ENCODE measurements at regions not wholly inside any gene's neighbourhood (a gene's known extent, or its start where the extent isn't known, plus 50 kb on each side); places are given as distances from the start of the nearest gene placed in this dataset.

DNA sequence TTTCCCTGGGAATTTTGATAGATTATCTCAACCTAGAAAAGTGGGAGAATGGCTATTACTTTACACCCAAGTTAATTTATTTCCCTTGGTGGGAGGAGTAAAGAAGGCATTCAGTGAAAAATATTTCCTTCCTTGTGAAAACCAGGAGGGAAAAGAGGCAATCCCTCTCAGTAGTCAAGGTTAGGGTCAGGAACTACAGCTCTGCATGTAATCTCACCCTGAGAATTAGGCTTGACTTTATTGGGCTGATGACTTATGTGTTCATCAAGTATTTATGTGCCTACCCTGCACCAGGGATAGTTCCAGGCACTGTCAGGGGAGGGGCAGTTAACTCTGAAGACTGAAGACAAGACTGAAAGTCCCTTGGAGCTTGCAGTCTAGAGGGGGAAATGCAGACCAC is 281.8 kb downstream of the DLEU7 start:
- intact Hi-C loops (cut with micrococcal nuclease) = no loop called here
- TF ChIP-seq POLR2A (IDR thresholded peaks at IDR 0.05; ENCODE audit: low read depth, low read length) (no peak), RFX5 (IDR thresholded peaks at IDR 0.05; ENCODE audit: low read depth, low read length) (no peak), MAZ (IDR thresholded peaks at IDR 0.05; ENCODE audit: borderline replicate concordance, low read depth, low read length) (no peak), NFE2L2 (IDR thresholded peaks at IDR 0.05; ENCODE audit: low read depth, low read length) (no peak), MXI1 (IDR thresholded peaks at IDR 0.05; ENCODE audit: borderline replicate concordance, low read depth, low read length) (no peak), RAD21 (IDR thresholded peaks at IDR 0.05; ENCODE audit: low read length) (no peak), FOS (IDR thresholded peaks at IDR 0.05; ENCODE audit: low read depth, low read length) (no peak), CHD1 (IDR thresholded peaks at IDR 0.05; ENCODE audit: low read depth, low read length) (no peak), SMC3 (IDR thresholded peaks at IDR 0.05; ENCODE audit: low read depth, low read length) (no peak), CEBPB (IDR thresholded peaks at IDR 0.05; ENCODE audit: low read depth, low read length) (no peak), RCOR1 (IDR thresholded peaks at IDR 0.05; ENCODE audit: insufficient replicate concordance, low read length) (no peak), MAFK (IDR thresholded peaks at IDR 0.05; ENCODE audit: low read depth, low read length) (no peak)
- TF ChIP-seq, protein P1, sequence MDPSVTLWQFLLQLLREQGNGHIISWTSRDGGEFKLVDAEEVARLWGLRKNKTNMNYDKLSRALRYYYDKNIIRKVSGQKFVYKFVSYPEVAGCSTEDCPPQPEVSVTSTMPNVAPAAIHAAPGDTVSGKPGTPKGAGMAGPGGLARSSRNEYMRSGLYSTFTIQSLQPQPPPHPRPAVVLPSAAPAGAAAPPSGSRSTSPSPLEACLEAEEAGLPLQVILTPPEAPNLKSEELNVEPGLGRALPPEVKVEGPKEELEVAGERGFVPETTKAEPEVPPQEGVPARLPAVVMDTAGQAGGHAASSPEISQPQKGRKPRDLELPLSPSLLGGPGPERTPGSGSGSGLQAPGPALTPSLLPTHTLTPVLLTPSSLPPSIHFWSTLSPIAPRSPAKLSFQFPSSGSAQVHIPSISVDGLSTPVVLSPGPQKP (IDR thresholded peaks at IDR 0.05; ENCODE audit: borderline replicate concordance, low read depth, low read length) = no peak
- TF ChIP-seq, protein P2, sequence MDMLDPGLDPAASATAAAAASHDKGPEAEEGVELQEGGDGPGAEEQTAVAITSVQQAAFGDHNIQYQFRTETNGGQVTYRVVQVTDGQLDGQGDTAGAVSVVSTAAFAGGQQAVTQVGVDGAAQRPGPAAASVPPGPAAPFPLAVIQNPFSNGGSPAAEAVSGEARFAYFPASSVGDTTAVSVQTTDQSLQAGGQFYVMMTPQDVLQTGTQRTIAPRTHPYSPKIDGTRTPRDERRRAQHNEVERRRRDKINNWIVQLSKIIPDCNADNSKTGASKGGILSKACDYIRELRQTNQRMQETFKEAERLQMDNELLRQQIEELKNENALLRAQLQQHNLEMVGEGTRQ (IDR thresholded peaks at IDR 0.05; ENCODE audit: low read depth, low read length) = no peak
- TF ChIP-seq, protein P3, sequence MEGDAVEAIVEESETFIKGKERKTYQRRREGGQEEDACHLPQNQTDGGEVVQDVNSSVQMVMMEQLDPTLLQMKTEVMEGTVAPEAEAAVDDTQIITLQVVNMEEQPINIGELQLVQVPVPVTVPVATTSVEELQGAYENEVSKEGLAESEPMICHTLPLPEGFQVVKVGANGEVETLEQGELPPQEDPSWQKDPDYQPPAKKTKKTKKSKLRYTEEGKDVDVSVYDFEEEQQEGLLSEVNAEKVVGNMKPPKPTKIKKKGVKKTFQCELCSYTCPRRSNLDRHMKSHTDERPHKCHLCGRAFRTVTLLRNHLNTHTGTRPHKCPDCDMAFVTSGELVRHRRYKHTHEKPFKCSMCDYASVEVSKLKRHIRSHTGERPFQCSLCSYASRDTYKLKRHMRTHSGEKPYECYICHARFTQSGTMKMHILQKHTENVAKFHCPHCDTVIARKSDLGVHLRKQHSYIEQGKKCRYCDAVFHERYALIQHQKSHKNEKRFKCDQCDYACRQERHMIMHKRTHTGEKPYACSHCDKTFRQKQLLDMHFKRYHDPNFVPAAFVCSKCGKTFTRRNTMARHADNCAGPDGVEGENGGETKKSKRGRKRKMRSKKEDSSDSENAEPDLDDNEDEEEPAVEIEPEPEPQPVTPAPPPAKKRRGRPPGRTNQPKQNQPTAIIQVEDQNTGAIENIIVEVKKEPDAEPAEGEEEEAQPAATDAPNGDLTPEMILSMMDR (conservative IDR thresholded peaks at IDR 0.05; ENCODE audit: low read depth, low read length) = no peak
- H3K56ac ChIP-seq (ENCODE audit: extremely low read depth, insufficient read depth, low read length) = no peak overlapping the region
- no peak overlapping the region for H2BK120ac ChIP-seq (ENCODE audit: low read depth, low read length)
- no peaks in the 10 kb centered on the region for H3K79me1 ChIP-seq (ENCODE audit: low read depth in 1 of 2, low read length in 2 of 2)
- dilution Hi-C loops (cut with HindIII; ENCODE audit: low sequenced_read_pairs, unreplicated experiment) = no loop called here
- H4K20me1 ChIP-seq (ENCODE audit: insufficient read depth, low read length) = no peaks in the 10 kb centered on the region
- no peak overlapping the region for H2AK5ac ChIP-seq (ENCODE audit: low read depth, low read length)
- no peak overlapping the region for H3K27ac ChIP-seq (ENCODE audit: insufficient read depth, low read length)
- POLR2A ChIA-PET (ENCODE audit: unreplicated experiment) = no interaction called here
- no peak overlapping the region for H3K23ac ChIP-seq (ENCODE audit: low read depth, low read length)
- H3K4ac ChIP-seq (ENCODE audit: low read depth, low read length) = no peak overlapping the region
- H3K9me1 ChIP-seq (ENCODE audit: insufficient read depth, low read length) = no peaks in the 10 kb centered on the region
- no peak overlapping the region for H3K4me2 ChIP-seq (ENCODE audit: low read depth, low read length)
- H4K91ac ChIP-seq (ENCODE audit: insufficient read depth, low read depth, low read length) = no peak overlapping the region
- no peak overlapping the region for H2BK15ac ChIP-seq (ENCODE audit: low read depth, low read length)
- DNase-seq = no peak
- in situ Hi-C loops (cut with MboI; ENCODE audit: low sequenced_read_pairs) = no loop called here
- CTCF ChIA-PET = no interaction called here
- H4K5ac ChIP-seq (ENCODE audit: low read depth, low read length) = no peak overlapping the region
- no peaks in the 10 kb centered on the region for H3K4me1 ChIP-seq (ENCODE audit: control insufficient read depth, insufficient read depth, low read length)
- H3K18ac ChIP-seq (ENCODE audit: low read depth, low read length) = no peak overlapping the region
- no peak overlapping the region for H2AFZ ChIP-seq (replicated peaks; ENCODE audit: low read length, poor library complexity)
- no peak for ATAC-seq (ENCODE audit: low read depth)
- H2BK5ac ChIP-seq (ENCODE audit: low read depth, low read length, poor library complexity, severe bottlenecking) = no peak overlapping the region
- no peak overlapping the region for H3K4me3 ChIP-seq (ENCODE audit: insufficient read depth, low read depth, low read length)
- peaks cover 28% of the 10 kb centered on the region for H3K27me3 ChIP-seq (ENCODE audit: control insufficient read depth, insufficient read depth, low read length)
- H3K36me3 ChIP-seq (ENCODE audit: control insufficient read depth, insufficient read depth, low read length) = no peaks in the 10 kb centered on the region
- H3K9ac ChIP-seq (ENCODE audit: low read depth, low read length) = no peak overlapping the region
- BruUV-seq (replicated peaks) = no TSS peak
- no peak overlapping the region for H2AK9ac ChIP-seq (replicated peaks; ENCODE audit: low read depth, low read length, poor library complexity)
- no peak overlapping the region for H4K8ac ChIP-seq (ENCODE audit: low read depth in 2 of 2, low read length in 2 of 2)
- H2BK20ac ChIP-seq (ENCODE audit: low read depth, low read length) = no peak overlapping the region
- peaks cover under 1% of the 10 kb centered on the region; the same call in 1 of the 2 replicates for H3K9me3 ChIP-seq (ENCODE audit: control insufficient read depth, insufficient read depth, low read length)
- H3K14ac ChIP-seq (replicated peaks; ENCODE audit: low read depth, low read length) = no peak overlapping the region
